CD4-positive, alpha-beta T cell treated with Interleukin-21 for 1 hour (primary cell): ENCODE measurements at regions not wholly inside any gene's neighbourhood (a gene's known extent, or its start where the extent isn't known, plus 50 kb on each side); places are given as distances from the start of the nearest gene placed in this dataset.
"Not testable (repeated sequence)": the region's sequence is repeated elsewhere in the genome, so short reads cannot be mapped to it uniquely, and the experiment has no call there.

Experiments used
- DNase-seq: peaks from one replicate; pipeline ENCODE4 v3.0.0-alpha.2; 2020

- no peak for DNase-seq
Measured at GRCh38 chr10:3325954-3326750, 153.6 kb upstream of the PITRM1 start.

- no peak for DNase-seq
Measured at GRCh38 chr10:3324612-3325038, 152.0 kb upstream of the PITRM1 start.

- no peak for DNase-seq
Measured at GRCh38 chr10:3323865-3324498, 151.4 kb upstream of the PITRM1 start.

GRCh38 chr10:3321123-3321522 is 148.5 kb upstream of the PITRM1 start:
- DNase-seq = no peak

GRCh38 chr10:3319811-3320226 is 147.2 kb upstream of the PITRM1 start:
- no peak for DNase-seq

- DNase-seq = not testable (repeated sequence)
Measured at GRCh38 chr10:3318480-3318807, 145.9 kb upstream of the PITRM1 start.

GRCh38 chr10:3317553-3318479 is 145.2 kb upstream of the PITRM1 start:
- DNase-seq = not testable (repeated sequence)

GRCh38 chr10:3314445-3315085 is 142.0 kb upstream of the PITRM1 start:
- DNase-seq = not testable (repeated sequence)

- not testable (repeated sequence) for DNase-seq
Measured at GRCh38 chr10:3313784-3314444, 141.3 kb upstream of the PITRM1 start.

GRCh38 chr10:3312403-3312940 is 139.9 kb upstream of the PITRM1 start:
- no peak for DNase-seq

GRCh38 chr10:3310016-3310784 is 137.6 kb upstream of the PITRM1 start:
- DNase-seq = no peak

GRCh38 chr10:3306050-3306449 is 133.5 kb upstream of the PITRM1 start:
- DNase-seq = no peak

GRCh38 chr10:3295582-3296151 is 123.1 kb upstream of the PITRM1 start:
- DNase-seq = no peak

GRCh38 chr10:3294919-3295581 is 122.5 kb upstream of the PITRM1 start:
- DNase-seq = no peak

- DNase-seq = no peak
Measured at GRCh38 chr10:3293581-3294431, 121.2 kb upstream of the PITRM1 start.

GRCh38 chr10:3292636-3293035 is 120.1 kb upstream of the PITRM1 start:
- no peak for DNase-seq

- no peak for DNase-seq
Measured at GRCh38 chr10:3290550-3290949, 118.0 kb upstream of the PITRM1 start.

- DNase-seq = no peak
Measured at GRCh38 chr10:3287572-3288445, 115.2 kb upstream of the PITRM1 start.
